GM23248 (cell line): ENCODE measurements at regions not wholly inside any gene's neighbourhood (a gene's known extent, or its start where the extent isn't known, plus 50 kb on each side); places are given as distances from the start of the nearest gene placed in this dataset.

Experiments
- DNase-seq: peaks from one replicate; pipeline ENCODE4 v3.0.0-alpha.2; 2015
- H2AFZ ChIP-seq: fragments of 200-600 bp; sonication (generic); 2 replicates; pipeline ENCODE4 v1.6.1; 2016; ENCODE audit warnings: antibody characterized with exemption
- H3F3A ChIP-seq: fragments of 200-600 bp; sonication (generic); 2 replicates; pipeline ENCODE4 v1.6.1; 2016; ENCODE audit warnings: mild to moderate bottlenecking, antibody characterized with exemption, mixed run types; ENCODE audit not compliant: insufficient read depth
- H3K27ac ChIP-seq: fragments of 200-600 bp; sonication (generic); 2 replicates; pipeline ENCODE4 v1.5.1; 2016; ENCODE audit warnings: mild to moderate bottlenecking
- H3K27me3 ChIP-seq: fragments of 200-600 bp; sonication (generic); replicated peaks from 2 replicates; pipeline ENCODE4 v1.6.1; 2016; ENCODE audit warnings: mild to moderate bottlenecking; ENCODE audit not compliant: insufficient read depth
- H3K36me3 ChIP-seq: fragments of 200-600 bp; sonication (generic); 2 replicates; pipeline ENCODE4 v1.6.1; 2016; ENCODE audit warnings: low read depth, mild to moderate bottlenecking
- H3K4me1 ChIP-seq: fragments of 200-600 bp; sonication (generic); 2 replicates; pipeline ENCODE4 v1.6.1; 2016; ENCODE audit warnings: mild to moderate bottlenecking; ENCODE audit not compliant: insufficient read depth
- H3K4me2 ChIP-seq: fragments of 200-600 bp; sonication (generic); one replicate; pipeline ENCODE4 v1.6.1; 2016; ENCODE audit warnings: mild to moderate bottlenecking; ENCODE audit not compliant: unreplicated experiment
- H3K4me3 ChIP-seq: fragments of 200-600 bp; sonication (generic); 2 replicates; pipeline ENCODE4 v1.5.1; 2016; ENCODE audit warnings: mild to moderate bottlenecking
- H3K79me2 ChIP-seq: fragments of 200-600 bp; sonication (generic); 2 replicates; pipeline ENCODE4 v1.6.1; 2016; ENCODE audit warnings: mild to moderate bottlenecking; ENCODE audit not compliant: insufficient read depth
- H3K9ac ChIP-seq: fragments of 200-600 bp; sonication (generic); 2 replicates; pipeline ENCODE4 v1.6.1; 2016; ENCODE audit warnings: mild to moderate bottlenecking
- H3K9me2 ChIP-seq: fragments of 200-600 bp; sonication (generic); 2 replicates; pipeline ENCODE4 v1.6.1; 2016; ENCODE audit warnings: mixed run types, mild to moderate bottlenecking, moderate library complexity; ENCODE audit not compliant: insufficient read depth
- H3K9me3 ChIP-seq: fragments of 200-600 bp; sonication (generic); one replicate; pipeline ENCODE4 v1.6.1; 2017; ENCODE audit warnings: low read depth
- H4K20me1 ChIP-seq: fragments of 200-600 bp; sonication (generic); 2 replicates; pipeline ENCODE4 v1.6.0; 2016; ENCODE audit not compliant: insufficient read depth
- EZH2 ChIP-seq: fragments of 200-600 bp; sonication (generic); IDR thresholded peaks from 2 replicates; pipeline ENCODE4 v1.6.1; 2018; ENCODE audit warnings: antibody characterized with exemption, mild to moderate bottlenecking; ENCODE audit not compliant: insufficient read depth, poor library complexity, severe bottlenecking
- EZH2phosphoT487 ChIP-seq: fragments of 200-600 bp; sonication (generic); IDR thresholded peaks from 2 replicates; pipeline ENCODE4 v1.6.1; 2018; ENCODE audit warnings: antibody characterized with exemption, moderate library complexity, mild to moderate bottlenecking, low read depth; ENCODE audit not compliant: insufficient read depth
- WGBS, 2 experiments: methylation state at CpG; one replicate each; pipeline ENCODE4 v1.1.6; 2015 to 2017; ENCODE audit warnings: low lambda C conversion rate in 2 of 2, low coverage in 1 of 2; ENCODE audit errors: missing lambda C conversion rate in 2 of 2; 5-methylcytosine and 5-hydroxymethylcytosine counted together
- in situ Hi-C: fragments of 300-500 bp; cut with MboI; formaldehyde crosslinking; loops from 2 replicates; pipeline ENCODE4 v1.15.0; 2020

DNA sequence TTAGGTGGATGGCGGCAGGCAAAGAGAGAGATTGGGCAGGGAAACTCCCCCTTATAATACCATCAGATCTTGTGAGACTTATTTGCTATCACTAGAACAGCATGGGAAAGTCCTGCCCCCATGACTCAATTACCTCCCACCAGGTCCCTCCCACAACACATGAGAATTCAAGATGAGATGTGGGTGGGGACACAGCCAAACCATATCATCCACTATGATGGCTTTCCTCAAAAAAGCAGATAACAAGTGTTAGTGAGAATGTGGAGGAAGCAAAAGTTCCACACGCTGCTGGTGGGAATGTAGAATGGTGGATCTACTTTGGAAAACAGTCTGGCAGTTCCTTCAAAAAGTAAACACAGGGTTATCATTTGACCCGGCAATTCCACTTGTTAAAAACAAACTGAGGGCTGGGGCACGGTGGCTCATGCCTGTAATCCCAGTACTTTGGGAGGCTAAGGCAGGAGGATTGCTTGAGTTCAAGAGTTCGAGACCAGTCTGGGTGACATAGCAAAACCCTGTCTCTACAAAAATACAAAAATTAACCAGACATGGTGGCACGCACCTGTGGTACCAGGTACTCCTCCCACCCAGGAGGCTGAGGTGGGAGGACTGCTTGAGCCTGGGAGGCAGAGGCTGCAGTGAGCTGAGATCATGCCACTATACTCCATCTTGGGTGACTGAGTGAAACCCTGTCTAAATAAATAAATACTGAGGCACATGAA is 161.4 kb upstream of the EEPD1 start:
- Histone ChIP-seq H3K27me3 (no peaks in the 10 kb centered on the region), H3F3A (no peaks in the 10 kb centered on the region; the same call in 1 of the 2 replicates), H3K4me2 (no peak overlapping the region), H3K9me3 (no peaks in the 10 kb centered on the region), H3K9ac (no peak overlapping the region), H3K4me3 (no peak overlapping the region), H2AFZ (no peak overlapping the region), H3K4me1 (no peaks in the 10 kb centered on the region), H3K9me2 (no peaks in the 10 kb centered on the region), H3K27ac (no peak overlapping the region), H3K36me3 (no peaks in the 10 kb centered on the region), H3K79me2 (no peaks in the 10 kb centered on the region), H4K20me1 (no peaks in the 10 kb centered on the region)
- 81 to 89% methylated on average over 6 of the region's 6 CpGs for whole genome bisulfite sequencing, 2 experiments
- TF ChIP-seq EZH2phosphoT487: no peak
- no peak for TF ChIP-seq EZH2
- in situ Hi-C loops: no loop called here
- DNase-seq: no peak

GRCh38 chr7:35992436-35992835 is 160.6 kb upstream of the EEPD1 start:
- no peaks in the 10 kb centered on the region for H3K27me3 ChIP-seq
- H3F3A ChIP-seq: no peaks in the 10 kb centered on the region; the same call in 1 of the 2 replicates
- no peaks in the 10 kb centered on the region for H3K9me3 ChIP-seq
- in situ Hi-C loops: no loop called here
- no peaks in the 10 kb centered on the region for H4K20me1 ChIP-seq
- H3K4me3 ChIP-seq: no peak overlapping the region
- no peak overlapping the region for H3K9ac ChIP-seq
- no peak for TF ChIP-seq EZH2
- TF ChIP-seq EZH2phosphoT487: no peak
- no peak overlapping the region for H3K4me2 ChIP-seq
- no peak for DNase-seq
- H3K27ac ChIP-seq: no peak overlapping the region
- no peaks in the 10 kb centered on the region for H3K4me1 ChIP-seq
- H3K9me2 ChIP-seq: no peaks in the 10 kb centered on the region
- WGBS, 2 experiments: 95 to 100% methylated on average over 1 of the region's 1 CpG
- no peak overlapping the region for H2AFZ ChIP-seq
- no peaks in the 10 kb centered on the region for H3K79me2 ChIP-seq
- no peaks in the 10 kb centered on the region for H3K36me3 ChIP-seq

DNA sequence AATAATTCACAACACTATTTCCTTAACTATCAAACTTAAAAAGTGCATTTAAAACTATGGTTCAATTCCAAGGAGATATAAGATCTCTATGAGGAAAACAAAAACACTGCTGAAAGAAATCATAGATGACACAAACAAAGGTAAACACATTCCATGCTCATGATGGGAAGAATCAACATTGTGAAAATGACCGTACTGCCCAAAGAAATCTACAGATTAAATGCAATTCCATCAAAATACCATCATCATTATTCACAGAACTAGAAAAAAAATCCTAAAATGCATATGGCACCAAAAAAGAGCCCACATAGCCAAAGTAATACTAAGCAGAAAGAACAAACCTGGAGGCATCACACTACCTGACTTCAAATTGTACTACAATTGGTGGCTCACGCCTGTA is 159.9 kb upstream of the EEPD1 start:
- Histone ChIP-seq H3K9ac (no peak overlapping the region), H3K9me3 (no peaks in the 10 kb centered on the region), H4K20me1 (no peaks in the 10 kb centered on the region), H3K4me2 (no peak overlapping the region), H3K4me1 (no peaks in the 10 kb centered on the region), H3K27ac (no peak overlapping the region), H3K79me2 (no peaks in the 10 kb centered on the region), H3K9me2 (no peaks in the 10 kb centered on the region), H3K27me3 (no peaks in the 10 kb centered on the region), H3F3A (no peaks in the 10 kb centered on the region; the same call in 1 of the 2 replicates), H3K36me3 (no peaks in the 10 kb centered on the region), H3K4me3 (no peak overlapping the region), H2AFZ (no peak overlapping the region)
- TF ChIP-seq EZH2phosphoT487 (no peak), EZH2 (no peak)
- 62 to 67% methylated on average over 2 of the region's 2 CpGs for WGBS, 2 experiments
- in situ Hi-C loops: no loop called here
- DNase-seq: no peak

DNA sequence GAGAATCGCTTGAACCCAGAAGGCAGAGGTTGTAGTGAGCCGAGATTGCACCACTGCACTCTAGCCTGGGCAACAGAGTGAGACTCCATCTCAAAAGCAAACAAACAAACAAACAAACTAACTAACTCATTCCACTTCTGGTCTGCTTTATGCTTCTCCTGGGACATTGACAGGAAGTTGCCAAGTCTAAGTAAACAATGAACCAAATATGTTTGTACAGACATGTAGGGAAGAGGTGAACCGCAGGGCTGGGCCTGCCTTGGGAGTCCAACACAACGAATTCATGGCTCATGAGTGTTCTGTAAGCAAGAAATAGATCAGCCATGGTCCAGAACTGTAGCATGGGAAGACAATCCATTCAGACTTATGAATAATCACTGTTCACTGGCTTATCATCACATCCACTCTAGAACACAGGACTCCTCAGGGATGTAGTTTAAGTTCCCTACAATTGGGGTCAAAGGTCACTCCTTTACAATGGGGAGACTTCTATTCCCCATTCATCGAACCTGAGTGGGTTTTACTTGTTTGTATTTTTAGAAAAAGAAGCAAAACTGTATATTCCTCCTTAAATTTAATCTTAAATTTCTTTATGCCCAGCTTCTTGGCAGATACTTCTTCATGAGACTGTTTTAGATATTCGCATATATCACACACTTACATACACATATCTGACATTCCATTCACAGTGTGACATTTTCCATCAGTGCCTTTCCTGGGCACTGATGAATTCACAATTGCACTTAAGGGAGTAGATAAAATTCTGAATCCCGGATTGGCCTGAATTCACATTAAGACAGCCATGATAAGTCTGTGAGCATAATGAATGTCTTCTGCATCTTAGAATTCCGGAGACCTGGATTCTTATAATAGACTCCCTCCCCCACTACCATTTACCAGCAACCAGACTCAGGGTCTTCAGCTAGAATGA is 159.1 kb upstream of the EEPD1 start:
- DNase-seq: peak; percentile 15
- no peaks in the 10 kb centered on the region; the same call in 1 of the 2 replicates for H3F3A ChIP-seq
- in situ Hi-C loops: no loop called here
- no peaks in the 10 kb centered on the region for H3K9me3 ChIP-seq
- no peak overlapping the region for H3K4me3 ChIP-seq
- H3K4me2 ChIP-seq: no peak overlapping the region
- H3K36me3 ChIP-seq: no peaks in the 10 kb centered on the region
- TF ChIP-seq EZH2 (no peak), EZH2phosphoT487 (no peak)
- no peaks in the 10 kb centered on the region for H3K79me2 ChIP-seq
- H2AFZ ChIP-seq: no peak overlapping the region
- no peak overlapping the region for H3K27ac ChIP-seq
- H4K20me1 ChIP-seq: no peaks in the 10 kb centered on the region
- H3K27me3 ChIP-seq: no peaks in the 10 kb centered on the region
- no peaks in the 10 kb centered on the region for H3K4me1 ChIP-seq
- 60 to 63% methylated on average over 8 of the region's 8 CpGs for WGBS, 2 experiments
- no peaks in the 10 kb centered on the region for H3K9me2 ChIP-seq
- H3K9ac ChIP-seq: no peak overlapping the region
